HAP-1 (cell line): ENCODE measurements at regions not wholly inside any gene's neighbourhood (a gene's known extent, or its start where the extent isn't known, plus 50 kb on each side); places are given as distances from the start of the nearest gene placed in this dataset.

Experiments
- DNase-seq, 2 experiments: peaks; one replicate each; pipeline ENCODE4 v3.0.0-alpha.2; 2016 to 2020; ENCODE audit warnings: low spot score in 2 of 2
- H3K27me3 ChIP-seq: fragments of 250-450 bp; sonication (Bioruptor Pico); 2 replicates; pipeline ENCODE4 v1.5.1; 2020; ENCODE audit warnings: low read depth, mild to moderate bottlenecking, moderate library complexity
- H3K36me3 ChIP-seq: fragments of 250-450 bp; sonication (Bioruptor Pico); replicated peaks from 2 replicates; pipeline ENCODE4 v1.5.1; 2020; ENCODE audit warnings: mild to moderate bottlenecking
- H3K4me1 ChIP-seq: fragments of 250-450 bp; sonication (Bioruptor Pico); 2 replicates; pipeline ENCODE4 v1.5.1; 2020; ENCODE audit warnings: mild to moderate bottlenecking
- H3K4me3 ChIP-seq: fragments of 250-450 bp; sonication (Bioruptor Pico); 2 replicates; pipeline ENCODE4 v1.5.1; 2020; ENCODE audit warnings: mild to moderate bottlenecking, moderate library complexity
- H3K9me3 ChIP-seq: fragments of 250-450 bp; sonication (Bioruptor Pico); 2 replicates; pipeline ENCODE4 v1.5.1; 2020; ENCODE audit warnings: mild to moderate bottlenecking, moderate library complexity
- in situ Hi-C: fragments of 300-500 bp; cut with MboI; formaldehyde crosslinking; loops from 3 replicates; pipeline ENCODE4 v1.14.3; 2020; ENCODE audit warnings: low sequenced_read_pairs, inconsistent platforms, mixed read lengths

DNA sequence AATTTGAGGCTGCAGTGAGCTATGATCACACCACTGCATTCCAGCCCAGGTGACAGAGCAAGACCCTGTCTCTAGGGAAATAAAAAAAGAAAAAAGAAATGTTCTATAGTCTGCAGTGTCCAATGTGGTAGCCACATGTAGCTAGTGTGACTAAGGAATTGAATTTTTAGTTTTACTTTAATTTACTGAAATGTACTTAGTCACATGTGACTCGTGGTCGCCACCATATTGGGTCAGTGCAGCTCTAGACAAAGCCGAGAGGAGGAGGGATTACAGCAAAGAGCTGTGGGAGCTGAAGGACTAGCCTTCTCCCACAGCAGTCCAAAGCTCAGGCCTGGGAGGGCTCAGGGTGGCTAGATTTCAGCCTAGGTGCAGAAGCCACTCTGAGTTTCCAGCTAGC lies 65.9 kb upstream of the NTRK3 start:
- in situ Hi-C loops, result no loop called here
- DNase-seq, result no peak
- no peaks in the 10 kb centered on the region for H3K4me1 ChIP-seq

DNA sequence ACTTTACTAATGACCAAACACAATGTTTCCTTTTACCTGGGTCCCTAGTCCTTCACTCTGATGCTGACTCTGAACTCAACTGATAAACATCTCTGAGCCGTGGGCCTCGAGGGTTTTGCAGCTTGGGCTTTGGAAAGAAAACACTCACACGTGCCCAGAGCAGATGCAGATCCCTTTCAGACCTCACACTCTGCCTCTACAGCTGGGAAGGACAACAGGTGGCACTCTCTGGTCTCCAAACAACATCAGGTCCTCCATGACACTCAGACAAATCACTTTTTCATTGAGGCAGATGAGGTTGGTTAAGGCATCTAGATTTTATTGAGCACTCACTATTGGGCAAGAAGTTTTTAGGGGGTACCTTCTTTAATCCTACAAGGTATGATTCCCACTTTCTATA lies 64.7 kb upstream of the NTRK3 start:
- Histone ChIP-seq H3K4me3 (no peak overlapping the region), H3K9me3 (no peaks in the 10 kb centered on the region), H3K4me1 (no peaks in the 10 kb centered on the region), H3K27me3 (no peaks in the 10 kb centered on the region), H3K36me3 (no peaks in the 10 kb centered on the region)
- no peak for DNase-seq
- in situ Hi-C loops, result no loop called here

More for the DNA sequence above, 65.9 kb upstream of the NTRK3 start:
- H3K27me3 ChIP-seq, result no peaks in the 10 kb centered on the region
- no peaks in the 10 kb centered on the region for H3K36me3 ChIP-seq
- no peaks in the 10 kb centered on the region for H3K9me3 ChIP-seq
- no peak overlapping the region for H3K4me3 ChIP-seq

DNA sequence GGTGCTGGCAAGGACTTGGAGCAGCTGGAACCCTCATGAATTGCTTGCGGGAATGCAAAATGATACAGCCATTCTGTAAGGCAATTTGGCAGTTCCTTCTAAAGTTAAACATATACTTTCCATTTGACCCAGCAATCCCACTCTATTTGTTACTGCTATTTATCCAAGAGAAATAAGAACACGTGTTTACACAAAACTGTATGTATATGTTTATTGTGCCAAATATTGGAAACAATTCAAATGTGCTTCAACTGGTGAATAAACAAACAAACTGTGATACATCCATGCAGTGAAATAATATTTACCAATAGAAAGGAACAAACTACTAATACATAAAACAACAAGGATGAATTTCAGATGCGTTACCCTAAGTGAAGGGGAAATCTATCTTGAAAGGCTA lies 60.0 kb upstream of the NTRK3 start:
- Histone ChIP-seq H3K27me3 (no peaks in the 10 kb centered on the region), H3K9me3 (peaks cover 4% of the 10 kb centered on the region; the same call in 1 of the 2 replicates), H3K36me3 (no peaks in the 10 kb centered on the region), H3K4me3 (no peak overlapping the region), H3K4me1 (no peaks in the 10 kb centered on the region)
- no peak for DNase-seq
- in situ Hi-C loops, result no loop called here

DNA sequence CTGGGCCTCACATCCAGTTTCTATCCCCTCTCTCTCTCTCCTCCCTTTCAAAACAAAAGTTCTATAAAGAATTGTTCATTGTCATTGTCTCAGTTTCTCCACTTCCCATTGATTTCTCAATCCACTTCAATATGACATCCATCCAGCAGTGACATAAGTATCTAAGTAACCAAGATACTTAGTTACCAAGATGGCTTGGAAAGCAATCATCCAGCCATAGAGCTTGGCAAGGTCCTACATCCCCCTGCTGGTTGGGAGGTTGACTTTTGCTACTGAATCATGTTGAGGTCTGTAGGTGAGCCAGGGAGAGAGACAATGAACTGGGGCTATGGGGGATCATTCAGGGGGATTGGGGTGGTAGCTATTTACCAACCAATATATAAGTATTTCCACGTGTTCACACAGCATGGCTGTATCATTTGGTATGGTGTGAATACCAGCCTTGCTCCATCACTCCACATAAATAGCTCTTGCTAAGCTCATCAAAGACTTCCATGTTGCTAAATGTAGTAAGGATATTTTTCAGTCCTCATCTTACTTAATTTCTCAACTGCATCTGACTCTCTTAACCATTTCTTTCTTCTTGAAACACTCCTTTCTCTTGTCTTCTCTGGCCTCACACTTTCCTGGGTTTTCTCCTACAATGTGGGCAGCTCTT lies 58.8 kb upstream of the NTRK3 start:
- no peaks in the 10 kb centered on the region for H3K4me1 ChIP-seq
- in situ Hi-C loops, result no loop called here
- H3K4me3 ChIP-seq, result no peak overlapping the region
- no peak for DNase-seq
- H3K9me3 ChIP-seq, result peaks cover 4% of the 10 kb centered on the region; the same call in 1 of the 2 replicates
- no peaks in the 10 kb centered on the region for H3K36me3 ChIP-seq
- no peaks in the 10 kb centered on the region for H3K27me3 ChIP-seq

DNA sequence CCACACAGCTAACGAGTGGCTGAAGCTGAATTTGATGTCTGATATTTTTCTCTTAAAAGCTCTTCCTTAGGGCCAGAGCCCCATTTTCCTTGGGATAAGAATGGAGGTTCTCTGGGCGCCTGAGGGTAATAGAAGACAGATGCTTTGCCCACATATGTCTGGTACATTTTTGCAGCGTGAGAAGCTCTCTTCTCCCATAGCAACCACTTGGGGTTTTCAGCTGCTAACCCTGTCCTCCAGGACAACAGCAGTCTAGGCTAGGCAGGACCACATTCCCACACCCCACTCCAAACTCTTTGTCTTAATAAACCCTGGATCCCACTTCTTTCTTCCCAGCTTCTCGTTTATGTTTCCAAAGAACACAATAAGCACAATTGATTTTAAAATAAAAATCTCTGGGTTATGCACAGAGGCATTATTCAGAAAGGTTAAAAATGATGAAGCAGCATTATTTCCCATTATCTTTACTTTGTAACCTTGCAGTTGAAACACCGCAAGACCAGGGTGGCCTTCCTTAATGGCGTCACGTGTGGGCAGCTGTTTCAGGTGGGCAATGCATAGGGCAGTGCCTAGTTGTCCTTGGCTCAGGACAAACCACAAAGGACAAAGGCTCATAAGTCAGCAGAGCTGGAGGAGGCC lies 56.5 kb upstream of the NTRK3 start:
- no peak for DNase-seq
- in situ Hi-C loops, result no loop called here
- H3K36me3 ChIP-seq, result no peaks in the 10 kb centered on the region
- H3K27me3 ChIP-seq, result no peaks in the 10 kb centered on the region
- peaks cover 4% of the 10 kb centered on the region; the same call in 1 of the 2 replicates for H3K9me3 ChIP-seq
- H3K4me1 ChIP-seq, result no peaks in the 10 kb centered on the region
- no peak overlapping the region for H3K4me3 ChIP-seq

DNA sequence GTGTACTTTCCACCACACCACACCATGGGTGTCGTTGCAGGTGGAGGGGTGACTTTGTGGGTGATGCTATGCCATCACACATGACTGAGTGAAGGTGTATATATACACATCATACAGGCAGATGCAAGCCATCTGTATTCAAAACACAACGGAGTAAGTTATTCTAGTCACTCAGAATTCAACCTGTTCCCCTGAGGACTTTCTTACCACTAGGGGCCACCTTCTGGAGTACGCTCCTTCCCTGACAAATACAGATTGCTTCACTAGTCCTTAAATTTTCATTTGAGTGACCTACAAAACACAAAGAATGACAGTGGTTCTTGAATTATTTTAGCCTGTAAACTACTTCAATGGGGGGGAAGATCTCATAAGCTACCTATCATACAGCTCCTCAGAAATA lies 52.8 kb upstream of the NTRK3 start:
- DNase-seq, result no peak
- Histone ChIP-seq H3K27me3 (no peaks in the 10 kb centered on the region), H3K36me3 (no peaks in the 10 kb centered on the region), H3K4me1 (no peaks in the 10 kb centered on the region), H3K9me3 (no peaks in the 10 kb centered on the region), H3K4me3 (no peak overlapping the region)
- in situ Hi-C loops, result no loop called here

DNA sequence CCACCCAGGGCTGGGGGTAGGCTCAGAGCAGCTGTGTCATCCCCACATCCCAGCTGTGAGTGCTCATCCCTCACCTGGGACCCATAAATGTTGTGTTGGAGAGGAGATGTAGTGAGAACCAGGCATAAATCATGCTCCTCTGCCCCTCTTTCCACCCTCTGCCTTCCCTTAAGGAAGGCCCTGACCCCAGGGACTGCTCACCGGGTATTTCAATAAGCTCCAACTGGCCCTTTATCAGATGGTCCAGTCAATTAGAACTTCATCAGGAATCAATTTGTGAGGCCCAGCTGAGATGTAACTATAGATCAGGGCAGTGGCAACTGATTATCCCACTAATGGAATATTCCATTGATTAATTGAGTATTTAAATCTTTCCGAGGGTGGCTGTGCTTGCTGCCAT lies 50.8 kb upstream of the NTRK3 start:
- no peak for DNase-seq
- Histone ChIP-seq H3K4me1 (no peaks in the 10 kb centered on the region), H3K27me3 (no peaks in the 10 kb centered on the region), H3K4me3 (no peak overlapping the region), H3K36me3 (no peaks in the 10 kb centered on the region), H3K9me3 (no peaks in the 10 kb centered on the region)
- in situ Hi-C loops, result no loop called here
